Bronchial epithelial cell (primary cell): ENCODE measurements at regions not wholly inside any gene's neighbourhood (a gene's known extent, or its start where the extent isn't known, plus 50 kb on each side); places are given as distances from the start of the nearest gene placed in this dataset.

ENCODE experiments used
- DNase-seq: peaks from one replicate; pipeline ENCODE4 v3.0.0-alpha.2; 2010; ENCODE audit warnings: low read depth
- FAIRE-seq: peaks from 2 replicates; lab custom pipeline; 2011; peaks lifted over from hg19 to GRCh38; lab: Jason Lieb, UNC
- H3K27me3 ChIP-seq: 2 replicates; pipeline ENCODE4 v1.5.1; 2011; ENCODE audit warnings: low read length; ENCODE audit not compliant: control insufficient read depth, insufficient read depth
- H3K36me3 ChIP-seq: 2 replicates; pipeline ENCODE4 v1.5.1; 2011; ENCODE audit warnings: low read length; ENCODE audit not compliant: control insufficient read depth, insufficient read depth
- H3K4me3 ChIP-seq: 2 replicates; pipeline ENCODE4 v1.5.1; 2011; ENCODE audit warnings: mild to moderate bottlenecking, low read depth, low read length, control low read depth
- TF ChIP-seq, protein P1 (sequence below): IDR thresholded peaks from 2 replicates; pipeline ENCODE4 v1.5.1; 2011; ENCODE audit warnings: mild to moderate bottlenecking, moderate library complexity, low read length, control low read depth, inconsistent platforms; ENCODE audit not compliant: insufficient read depth, severe bottlenecking

- Histone ChIP-seq H3K4me3 (no peak overlapping the region), H3K27me3 (no peaks in the 10 kb centered on the region), H3K36me3 (no peaks in the 10 kb centered on the region)
- DNase-seq (no peak), FAIRE-seq (no peak)
- TF ChIP-seq, protein P1, sequence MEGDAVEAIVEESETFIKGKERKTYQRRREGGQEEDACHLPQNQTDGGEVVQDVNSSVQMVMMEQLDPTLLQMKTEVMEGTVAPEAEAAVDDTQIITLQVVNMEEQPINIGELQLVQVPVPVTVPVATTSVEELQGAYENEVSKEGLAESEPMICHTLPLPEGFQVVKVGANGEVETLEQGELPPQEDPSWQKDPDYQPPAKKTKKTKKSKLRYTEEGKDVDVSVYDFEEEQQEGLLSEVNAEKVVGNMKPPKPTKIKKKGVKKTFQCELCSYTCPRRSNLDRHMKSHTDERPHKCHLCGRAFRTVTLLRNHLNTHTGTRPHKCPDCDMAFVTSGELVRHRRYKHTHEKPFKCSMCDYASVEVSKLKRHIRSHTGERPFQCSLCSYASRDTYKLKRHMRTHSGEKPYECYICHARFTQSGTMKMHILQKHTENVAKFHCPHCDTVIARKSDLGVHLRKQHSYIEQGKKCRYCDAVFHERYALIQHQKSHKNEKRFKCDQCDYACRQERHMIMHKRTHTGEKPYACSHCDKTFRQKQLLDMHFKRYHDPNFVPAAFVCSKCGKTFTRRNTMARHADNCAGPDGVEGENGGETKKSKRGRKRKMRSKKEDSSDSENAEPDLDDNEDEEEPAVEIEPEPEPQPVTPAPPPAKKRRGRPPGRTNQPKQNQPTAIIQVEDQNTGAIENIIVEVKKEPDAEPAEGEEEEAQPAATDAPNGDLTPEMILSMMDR = no peak
Measured at GRCh38 chr11:15651816-15652215, 537.1 kb downstream of the INSC start.

GRCh38 chr11:15653191-15653710, 538.5 kb downstream of the INSC start:
- no peak for FAIRE-seq
- Histone ChIP-seq H3K36me3 (no peaks in the 10 kb centered on the region), H3K27me3 (no peaks in the 10 kb centered on the region), H3K4me3 (no peak overlapping the region)
- no peak for DNase-seq
- TF ChIP-seq, protein P1 = no peak

DNA sequence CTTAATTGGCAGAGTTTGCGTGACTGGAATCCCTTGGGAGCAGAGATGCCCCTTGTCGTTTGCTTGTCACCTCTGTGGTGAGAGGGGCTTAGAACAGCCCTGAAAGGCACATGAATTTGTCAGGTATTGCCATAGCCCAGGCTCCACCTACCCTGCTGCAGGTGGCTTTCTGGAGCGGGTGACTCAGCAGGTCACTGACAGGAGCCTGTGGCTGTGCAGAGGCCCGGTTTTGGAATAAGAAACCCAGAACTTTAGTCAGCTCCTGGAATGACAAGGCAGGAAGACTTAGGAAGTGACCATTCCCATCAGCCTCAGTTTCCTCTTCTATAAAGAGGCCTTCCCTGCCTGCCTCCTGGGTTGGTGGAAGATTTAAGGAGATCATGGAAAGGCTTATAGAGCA, 539.7 kb downstream of the INSC start:
- DNase-seq (no peak), FAIRE-seq (no peak)
- TF ChIP-seq, protein P1 = no peak
- Histone ChIP-seq H3K27me3 (no peaks in the 10 kb centered on the region), H3K36me3 (no peaks in the 10 kb centered on the region), H3K4me3 (no peak overlapping the region)

GRCh38 chr11:15655552-15655951, 540.8 kb downstream of the INSC start:
- no peaks in the 10 kb centered on the region for H3K27me3 ChIP-seq
- FAIRE-seq = no peak
- DNase-seq = no peak

GRCh38 chr11:15657264-15657663, 542.5 kb downstream of the INSC start:
- DNase-seq (no peak), FAIRE-seq (no peak)
- TF ChIP-seq, protein P1 = no peak
- Histone ChIP-seq H3K36me3 (no peaks in the 10 kb centered on the region), H3K4me3 (no peak overlapping the region), H3K27me3 (no peaks in the 10 kb centered on the region)

More at GRCh38 chr11:15655552-15655951, 540.8 kb downstream of the INSC start:
- H3K4me3 ChIP-seq = no peak overlapping the region
- no peaks in the 10 kb centered on the region for H3K36me3 ChIP-seq
- TF ChIP-seq, protein P1 = no peak

- TF ChIP-seq, protein P1 = no peak
- FAIRE-seq = no peak
Measured at GRCh38 chr11:15660496-15660895, 545.8 kb downstream of the INSC start.

More at GRCh38 chr11:15660496-15660895, 545.8 kb downstream of the INSC start:
- peak; percentile 35 for DNase-seq
- Histone ChIP-seq H3K27me3 (no peaks in the 10 kb centered on the region), H3K4me3 (no peak overlapping the region), H3K36me3 (no peaks in the 10 kb centered on the region)
